H1 (cell line): ENCODE measurements at regions not wholly inside any gene's neighbourhood (a gene's known extent, or its start where the extent isn't known, plus 50 kb on each side); places are given as distances from the start of the nearest gene placed in this dataset.

Experiments
- BACH1 ChIP-seq: IDR thresholded peaks from 2 replicates; pipeline ENCODE4 v1.6.1; 2012; ENCODE audit warnings: low read length, improper control_type of control experiment
- CHD1 ChIP-seq: IDR thresholded peaks from 2 replicates; pipeline ENCODE4 v1.6.1; 2012; ENCODE audit warnings: low read depth, low read length, improper control_type of control experiment
- GABPA ChIP-seq: IDR thresholded peaks from 2 replicates; pipeline ENCODE4 v1.6.1; 2011; ENCODE audit warnings: mild to moderate bottlenecking, low read length, moderate library complexity, borderline replicate concordance; ENCODE audit not compliant: insufficient read depth
- POLR2AphosphoS5 ChIP-seq: IDR thresholded peaks from 2 replicates; pipeline ENCODE4 v1.6.1; 2011; ENCODE audit warnings: low read depth, low read length
- RAD21 ChIP-seq, 2 experiments: IDR thresholded peaks in 1 of 2; conservative IDR thresholded peaks in 1 of 2; 2 replicates each; pipeline ENCODE4 v1.6.1; 2011; ENCODE audit warnings: low read depth in 2 of 2, low read length in 2 of 2, improper control_type of control experiment in 1 of 2, inconsistent platforms in 1 of 2, mild to moderate bottlenecking in 1 of 2, moderate library complexity in 1 of 2
- RBBP5 ChIP-seq: IDR thresholded peaks from 2 replicates; pipeline ENCODE4 v1.7.1; 2012; ENCODE audit warnings: low read depth, mild to moderate bottlenecking, inconsistent platforms, low read length, moderate library complexity, borderline replicate concordance
- SIN3A ChIP-seq, 2 experiments: IDR thresholded peaks in 1 of 2; conservative IDR thresholded peaks in 1 of 2; 2 replicates each; pipeline ENCODE4 v1.6.1; 2011 to 2012; ENCODE audit warnings: low read length in 2 of 2, improper control_type of control experiment in 1 of 2, low read depth in 1 of 2, mild to moderate bottlenecking in 1 of 2
- SP2 ChIP-seq: IDR thresholded peaks from 2 replicates; pipeline ENCODE4 v1.6.1; 2012; ENCODE audit warnings: mild to moderate bottlenecking, low read length, inconsistent platforms
- SP4 ChIP-seq: IDR thresholded peaks from 2 replicates; pipeline ENCODE4 v1.6.1; 2012; ENCODE audit warnings: low read length, inconsistent platforms
- SUZ12 ChIP-seq: fragments of 200-600 bp; sonication (generic); IDR thresholded peaks from 2 replicates; pipeline ENCODE4 v1.6.1; 2012; ENCODE audit warnings: mild to moderate bottlenecking, inconsistent platforms, low read length, moderate library complexity, mixed read lengths
- TF ChIP-seq, protein P1 (sequence below): fragments of 300-600 bp; sonication (generic); IDR thresholded peaks from 2 replicates; pipeline ENCODE4 v1.7.1; 2012; ENCODE audit warnings: low read length, moderate library complexity, mild to moderate bottlenecking, inconsistent platforms; ENCODE audit not compliant: insufficient replicate concordance
- TF ChIP-seq, protein P2 (sequence below): IDR thresholded peaks from 2 replicates; pipeline ENCODE4 v1.6.1; 2012; ENCODE audit warnings: inconsistent platforms

DNA sequence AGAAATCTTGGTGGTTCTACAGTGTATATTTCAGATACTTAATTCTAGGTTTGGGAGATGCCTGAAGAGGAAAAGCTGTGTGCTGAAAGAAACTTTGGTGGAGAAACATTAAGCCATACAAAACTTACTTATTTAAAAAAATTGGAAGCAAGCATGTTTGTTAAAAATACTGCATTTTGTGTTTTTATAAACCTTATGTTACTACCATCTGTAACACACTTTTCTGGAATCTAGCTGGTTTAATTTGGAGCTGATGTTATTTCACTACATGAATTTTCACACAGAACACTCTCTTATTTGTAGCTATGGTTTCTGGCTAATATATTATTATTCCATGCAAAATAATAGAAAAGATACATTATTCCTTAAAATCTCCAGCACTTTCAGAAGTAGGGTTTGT, 710.7 kb downstream of the ADGRL2 start (continued):
- TF ChIP-seq, protein P1, sequence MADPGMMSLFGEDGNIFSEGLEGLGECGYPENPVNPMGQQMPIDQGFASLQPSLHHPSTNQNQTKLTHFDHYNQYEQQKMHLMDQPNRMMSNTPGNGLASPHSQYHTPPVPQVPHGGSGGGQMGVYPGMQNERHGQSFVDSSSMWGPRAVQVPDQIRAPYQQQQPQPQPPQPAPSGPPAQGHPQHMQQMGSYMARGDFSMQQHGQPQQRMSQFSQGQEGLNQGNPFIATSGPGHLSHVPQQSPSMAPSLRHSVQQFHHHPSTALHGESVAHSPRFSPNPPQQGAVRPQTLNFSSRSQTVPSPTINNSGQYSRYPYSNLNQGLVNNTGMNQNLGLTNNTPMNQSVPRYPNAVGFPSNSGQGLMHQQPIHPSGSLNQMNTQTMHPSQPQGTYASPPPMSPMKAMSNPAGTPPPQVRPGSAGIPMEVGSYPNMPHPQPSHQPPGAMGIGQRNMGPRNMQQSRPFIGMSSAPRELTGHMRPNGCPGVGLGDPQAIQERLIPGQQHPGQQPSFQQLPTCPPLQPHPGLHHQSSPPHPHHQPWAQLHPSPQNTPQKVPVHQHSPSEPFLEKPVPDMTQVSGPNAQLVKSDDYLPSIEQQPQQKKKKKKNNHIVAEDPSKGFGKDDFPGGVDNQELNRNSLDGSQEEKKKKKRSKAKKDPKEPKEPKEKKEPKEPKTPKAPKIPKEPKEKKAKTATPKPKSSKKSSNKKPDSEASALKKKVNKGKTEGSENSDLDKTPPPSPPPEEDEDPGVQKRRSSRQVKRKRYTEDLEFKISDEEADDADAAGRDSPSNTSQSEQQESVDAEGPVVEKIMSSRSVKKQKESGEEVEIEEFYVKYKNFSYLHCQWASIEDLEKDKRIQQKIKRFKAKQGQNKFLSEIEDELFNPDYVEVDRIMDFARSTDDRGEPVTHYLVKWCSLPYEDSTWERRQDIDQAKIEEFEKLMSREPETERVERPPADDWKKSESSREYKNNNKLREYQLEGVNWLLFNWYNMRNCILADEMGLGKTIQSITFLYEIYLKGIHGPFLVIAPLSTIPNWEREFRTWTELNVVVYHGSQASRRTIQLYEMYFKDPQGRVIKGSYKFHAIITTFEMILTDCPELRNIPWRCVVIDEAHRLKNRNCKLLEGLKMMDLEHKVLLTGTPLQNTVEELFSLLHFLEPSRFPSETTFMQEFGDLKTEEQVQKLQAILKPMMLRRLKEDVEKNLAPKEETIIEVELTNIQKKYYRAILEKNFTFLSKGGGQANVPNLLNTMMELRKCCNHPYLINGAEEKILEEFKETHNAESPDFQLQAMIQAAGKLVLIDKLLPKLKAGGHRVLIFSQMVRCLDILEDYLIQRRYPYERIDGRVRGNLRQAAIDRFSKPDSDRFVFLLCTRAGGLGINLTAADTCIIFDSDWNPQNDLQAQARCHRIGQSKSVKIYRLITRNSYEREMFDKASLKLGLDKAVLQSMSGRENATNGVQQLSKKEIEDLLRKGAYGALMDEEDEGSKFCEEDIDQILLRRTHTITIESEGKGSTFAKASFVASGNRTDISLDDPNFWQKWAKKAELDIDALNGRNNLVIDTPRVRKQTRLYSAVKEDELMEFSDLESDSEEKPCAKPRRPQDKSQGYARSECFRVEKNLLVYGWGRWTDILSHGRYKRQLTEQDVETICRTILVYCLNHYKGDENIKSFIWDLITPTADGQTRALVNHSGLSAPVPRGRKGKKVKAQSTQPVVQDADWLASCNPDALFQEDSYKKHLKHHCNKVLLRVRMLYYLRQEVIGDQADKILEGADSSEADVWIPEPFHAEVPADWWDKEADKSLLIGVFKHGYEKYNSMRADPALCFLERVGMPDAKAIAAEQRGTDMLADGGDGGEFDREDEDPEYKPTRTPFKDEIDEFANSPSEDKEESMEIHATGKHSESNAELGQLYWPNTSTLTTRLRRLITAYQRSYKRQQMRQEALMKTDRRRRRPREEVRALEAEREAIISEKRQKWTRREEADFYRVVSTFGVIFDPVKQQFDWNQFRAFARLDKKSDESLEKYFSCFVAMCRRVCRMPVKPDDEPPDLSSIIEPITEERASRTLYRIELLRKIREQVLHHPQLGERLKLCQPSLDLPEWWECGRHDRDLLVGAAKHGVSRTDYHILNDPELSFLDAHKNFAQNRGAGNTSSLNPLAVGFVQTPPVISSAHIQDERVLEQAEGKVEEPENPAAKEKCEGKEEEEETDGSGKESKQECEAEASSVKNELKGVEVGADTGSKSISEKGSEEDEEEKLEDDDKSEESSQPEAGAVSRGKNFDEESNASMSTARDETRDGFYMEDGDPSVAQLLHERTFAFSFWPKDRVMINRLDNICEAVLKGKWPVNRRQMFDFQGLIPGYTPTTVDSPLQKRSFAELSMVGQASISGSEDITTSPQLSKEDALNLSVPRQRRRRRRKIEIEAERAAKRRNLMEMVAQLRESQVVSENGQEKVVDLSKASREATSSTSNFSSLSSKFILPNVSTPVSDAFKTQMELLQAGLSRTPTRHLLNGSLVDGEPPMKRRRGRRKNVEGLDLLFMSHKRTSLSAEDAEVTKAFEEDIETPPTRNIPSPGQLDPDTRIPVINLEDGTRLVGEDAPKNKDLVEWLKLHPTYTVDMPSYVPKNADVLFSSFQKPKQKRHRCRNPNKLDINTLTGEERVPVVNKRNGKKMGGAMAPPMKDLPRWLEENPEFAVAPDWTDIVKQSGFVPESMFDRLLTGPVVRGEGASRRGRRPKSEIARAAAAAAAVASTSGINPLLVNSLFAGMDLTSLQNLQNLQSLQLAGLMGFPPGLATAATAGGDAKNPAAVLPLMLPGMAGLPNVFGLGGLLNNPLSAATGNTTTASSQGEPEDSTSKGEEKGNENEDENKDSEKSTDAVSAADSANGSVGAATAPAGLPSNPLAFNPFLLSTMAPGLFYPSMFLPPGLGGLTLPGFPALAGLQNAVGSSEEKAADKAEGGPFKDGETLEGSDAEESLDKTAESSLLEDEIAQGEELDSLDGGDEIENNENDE: no peak
- TF ChIP-seq SUZ12: no peak
- TF ChIP-seq, protein P2, sequence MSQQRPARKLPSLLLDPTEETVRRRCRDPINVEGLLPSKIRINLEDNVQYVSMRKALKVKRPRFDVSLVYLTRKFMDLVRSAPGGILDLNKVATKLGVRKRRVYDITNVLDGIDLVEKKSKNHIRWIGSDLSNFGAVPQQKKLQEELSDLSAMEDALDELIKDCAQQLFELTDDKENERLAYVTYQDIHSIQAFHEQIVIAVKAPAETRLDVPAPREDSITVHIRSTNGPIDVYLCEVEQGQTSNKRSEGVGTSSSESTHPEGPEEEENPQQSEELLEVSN: no peak
- TF ChIP-seq CHD1: no peak
- TF ChIP-seq SIN3A (conservative IDR thresholded peaks at IDR 0.05 in 1 of 2, IDR thresholded peaks at IDR 0.05 in 1 of 2; ENCODE audit: low read depth in 1 of 2, low read length in 2 of 2): no peak
- no peak for TF ChIP-seq RBBP5
- TF ChIP-seq GABPA: no peak
- no peak for TF ChIP-seq RAD21 (IDR thresholded peaks at IDR 0.05 in 1 of 2, conservative IDR thresholded peaks at IDR 0.05 in 1 of 2; ENCODE audit: low read depth in 2 of 2, low read length in 2 of 2)
- no peak for TF ChIP-seq BACH1
- TF ChIP-seq SP2: no peak
- no peak for TF ChIP-seq SP4
- no peak for TF ChIP-seq POLR2AphosphoS5
